ENCODE measurements at regions not wholly inside any gene's neighbourhood (a gene's known extent, or its start where the extent isn't known, plus 50 kb on each side); places are given as distances from the start of the nearest gene placed in this dataset.

GRCh38 chr12:17527021-17527420 lies 563.0 kb downstream of the RERGL start:
- TF ChIP-seq POLR2A (IDR thresholded peaks at IDR 0.05; ENCODE audit: low read depth, low read length): no peak
- TF ChIP-seq POLR2AphosphoS5 (IDR thresholded peaks at IDR 0.05; ENCODE audit: low read depth, low read length): no peak
- TF ChIP-seq TAF1 (IDR thresholded peaks at IDR 0.05; ENCODE audit: borderline replicate concordance, low read depth, low read length): no peak
- no peak for FAIRE-seq

DNA sequence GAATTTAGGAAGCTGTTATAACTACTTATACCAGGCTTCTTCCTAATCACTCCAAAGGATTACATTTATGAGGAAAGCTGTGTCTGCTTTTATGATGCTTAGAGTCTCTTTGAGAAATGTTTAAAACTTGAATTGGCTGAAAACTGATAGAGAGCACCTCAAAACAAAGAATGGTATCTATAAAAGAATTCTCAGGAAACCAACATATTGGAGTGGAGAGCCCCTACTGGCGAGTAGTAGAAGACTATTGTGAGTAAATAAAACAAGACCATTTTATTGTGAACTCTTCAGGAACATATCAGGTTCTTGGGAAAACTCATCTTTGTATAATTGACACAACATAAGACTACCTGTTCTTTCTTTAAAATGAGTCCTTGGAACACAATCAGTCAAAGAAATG lies 578.6 kb downstream of the RERGL start:
- TF ChIP-seq POLR2AphosphoS5 (IDR thresholded peaks at IDR 0.05; ENCODE audit: low read depth, low read length) (no peak), TAF1 (IDR thresholded peaks at IDR 0.05; ENCODE audit: borderline replicate concordance, low read depth, low read length) (no peak), POLR2A (IDR thresholded peaks at IDR 0.05; ENCODE audit: low read depth, low read length) (no peak)
- DNase-seq (ENCODE audit: insufficient read length): no peak
- no peak for FAIRE-seq

More at GRCh38 chr12:17527021-17527420, 563.0 kb downstream of the RERGL start:
- DNase-seq (ENCODE audit: insufficient read length): no peak

GRCh38 chr12:17507336-17507735 lies 582.7 kb downstream of the RERGL start:
- TF ChIP-seq POLR2A (IDR thresholded peaks at IDR 0.05; ENCODE audit: low read depth, low read length) (no peak), POLR2AphosphoS5 (IDR thresholded peaks at IDR 0.05; ENCODE audit: low read depth, low read length) (no peak), TAF1 (IDR thresholded peaks at IDR 0.05; ENCODE audit: borderline replicate concordance, low read depth, low read length) (no peak)
- no peak for DNase-seq (ENCODE audit: insufficient read length)
- no peak for FAIRE-seq

GRCh38 chr12:17503742-17504141 lies 586.3 kb downstream of the RERGL start:
- DNase-seq (ENCODE audit: insufficient read length) (no peak), FAIRE-seq (no peak)
- TF ChIP-seq POLR2A (IDR thresholded peaks at IDR 0.05; ENCODE audit: low read depth, low read length): no peak
- no peak for TF ChIP-seq TAF1 (IDR thresholded peaks at IDR 0.05; ENCODE audit: borderline replicate concordance, low read depth, low read length)
- TF ChIP-seq POLR2AphosphoS5 (IDR thresholded peaks at IDR 0.05; ENCODE audit: low read depth, low read length): no peak

- no peak for FAIRE-seq
Measured at GRCh38 chr12:17489452-17489851, 600.5 kb downstream of the RERGL start.

GRCh38 chr12:17478908-17479673 lies 610.9 kb downstream of the RERGL start:
- FAIRE-seq: no peak
- TF ChIP-seq TAF1 (IDR thresholded peaks at IDR 0.05; ENCODE audit: borderline replicate concordance, low read depth, low read length) (no peak), POLR2A (IDR thresholded peaks at IDR 0.05; ENCODE audit: low read depth, low read length) (no peak), POLR2AphosphoS5 (IDR thresholded peaks at IDR 0.05; ENCODE audit: low read depth, low read length) (no peak)
- DNase-seq (ENCODE audit: insufficient read length): no peak

More at GRCh38 chr12:17489452-17489851, 600.5 kb downstream of the RERGL start:
- DNase-seq (ENCODE audit: insufficient read length): no peak
- TF ChIP-seq TAF1 (IDR thresholded peaks at IDR 0.05; ENCODE audit: borderline replicate concordance, low read depth, low read length) (no peak), POLR2AphosphoS5 (IDR thresholded peaks at IDR 0.05; ENCODE audit: low read depth, low read length) (no peak), POLR2A (IDR thresholded peaks at IDR 0.05; ENCODE audit: low read depth, low read length) (no peak)

GRCh38 chr12:17470460-17470859 lies 619.5 kb downstream of the RERGL start:
- DNase-seq (ENCODE audit: insufficient read length) (no peak), FAIRE-seq (no peak)
- TF ChIP-seq TAF1 (IDR thresholded peaks at IDR 0.05; ENCODE audit: borderline replicate concordance, low read depth, low read length) (no peak), POLR2AphosphoS5 (IDR thresholded peaks at IDR 0.05; ENCODE audit: low read depth, low read length) (no peak), POLR2A (IDR thresholded peaks at IDR 0.05; ENCODE audit: low read depth, low read length) (no peak)

DNA sequence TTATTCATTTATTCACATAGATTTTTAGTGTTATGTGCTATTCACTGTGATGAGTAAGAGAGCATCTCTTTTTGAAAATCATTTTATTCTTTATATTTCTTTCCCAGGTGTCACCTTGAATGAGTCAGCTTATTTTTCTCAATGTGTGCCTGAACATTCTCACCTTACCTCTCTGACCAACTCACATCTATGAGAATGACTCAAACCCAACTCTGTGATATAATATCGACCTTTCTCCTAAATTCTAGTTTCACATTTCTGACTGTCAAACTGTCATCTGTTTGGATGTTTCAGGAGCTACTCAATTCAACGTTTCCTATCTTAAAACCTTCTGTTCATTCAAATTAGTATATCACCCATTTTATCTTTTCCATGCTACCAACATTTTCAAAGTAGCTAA lies 630.8 kb downstream of the RERGL start:
- DNase-seq (ENCODE audit: insufficient read length) (no peak), FAIRE-seq (no peak)
- TF ChIP-seq POLR2A (IDR thresholded peaks at IDR 0.05; ENCODE audit: low read depth, low read length) (no peak), POLR2AphosphoS5 (IDR thresholded peaks at IDR 0.05; ENCODE audit: low read depth, low read length) (no peak), TAF1 (IDR thresholded peaks at IDR 0.05; ENCODE audit: borderline replicate concordance, low read depth, low read length) (no peak)

DNA sequence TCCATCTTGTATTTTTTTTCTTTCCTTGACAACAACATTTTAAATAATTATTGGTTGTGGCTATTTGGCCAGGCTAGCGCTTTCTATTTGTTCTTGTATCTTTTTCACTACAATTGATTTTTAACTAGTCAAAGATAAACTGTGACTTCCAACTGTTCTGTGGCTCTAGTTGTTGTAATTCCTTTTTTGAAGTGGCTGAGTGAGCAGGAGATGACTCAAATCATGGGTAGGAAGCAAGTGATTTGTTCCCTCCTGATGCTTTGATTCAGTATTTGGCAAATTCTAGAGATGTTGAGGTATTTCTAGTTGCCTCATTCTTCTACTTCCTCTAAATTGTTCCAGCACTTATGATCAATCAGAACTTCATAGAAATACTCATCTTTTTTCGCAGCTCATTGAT lies 633.5 kb downstream of the RERGL start:
- FAIRE-seq (no peak), DNase-seq (ENCODE audit: insufficient read length) (no peak)
- TF ChIP-seq TAF1 (IDR thresholded peaks at IDR 0.05; ENCODE audit: borderline replicate concordance, low read depth, low read length): no peak
- TF ChIP-seq POLR2AphosphoS5 (IDR thresholded peaks at IDR 0.05; ENCODE audit: low read depth, low read length): no peak
- TF ChIP-seq POLR2A (IDR thresholded peaks at IDR 0.05; ENCODE audit: low read depth, low read length): no peak

GRCh38 chr12:17438141-17438540 lies 651.9 kb downstream of the RERGL start:
- FAIRE-seq: no peak
- TF ChIP-seq POLR2AphosphoS5 (IDR thresholded peaks at IDR 0.05; ENCODE audit: low read depth, low read length) (no peak), POLR2A (IDR thresholded peaks at IDR 0.05; ENCODE audit: low read depth, low read length) (no peak), TAF1 (IDR thresholded peaks at IDR 0.05; ENCODE audit: borderline replicate concordance, low read depth, low read length) (no peak)
- DNase-seq (ENCODE audit: insufficient read length): no peak

DNA sequence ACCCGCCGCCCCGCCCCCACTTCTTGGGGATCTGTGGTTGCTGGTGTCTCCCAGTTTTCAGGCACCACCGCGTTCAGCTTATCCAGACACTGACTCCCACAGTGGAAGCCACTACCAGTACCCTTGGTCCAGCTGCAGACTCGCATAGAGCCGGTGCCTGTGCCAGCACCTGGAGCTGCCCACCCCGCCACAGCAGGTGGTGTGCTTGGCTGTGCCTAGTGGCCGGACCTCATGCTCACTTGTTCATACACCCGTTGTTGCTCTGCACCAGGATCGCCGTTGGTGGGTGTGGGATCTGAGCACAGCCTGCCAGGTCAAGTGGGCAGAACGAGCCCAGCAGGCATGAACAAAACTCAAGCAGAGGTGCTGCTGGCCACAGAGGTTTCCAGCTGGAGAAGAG lies 673.2 kb downstream of the RERGL start:
- no peak for DNase-seq (ENCODE audit: insufficient read length)
- FAIRE-seq: no peak
- TF ChIP-seq TAF1 (IDR thresholded peaks at IDR 0.05; ENCODE audit: borderline replicate concordance, low read depth, low read length) (no peak), POLR2A (IDR thresholded peaks at IDR 0.05; ENCODE audit: low read depth, low read length) (no peak), POLR2AphosphoS5 (IDR thresholded peaks at IDR 0.05; ENCODE audit: low read depth, low read length) (no peak)

- DNase-seq (ENCODE audit: insufficient read length) (no peak), FAIRE-seq (no peak)
- TF ChIP-seq POLR2A (IDR thresholded peaks at IDR 0.05; ENCODE audit: low read depth, low read length) (no peak), TAF1 (IDR thresholded peaks at IDR 0.05; ENCODE audit: borderline replicate concordance, low read depth, low read length) (no peak), POLR2AphosphoS5 (IDR thresholded peaks at IDR 0.05; ENCODE audit: low read depth, low read length) (no peak)
Measured at GRCh38 chr12:17414596-17414995, 675.4 kb downstream of the RERGL start.

Data from GM12892 (cell line).